DMS53 treated with DMSO at 0.1 percent for 48 hours (cell line): ENCODE measurements at regions not wholly inside any gene's neighbourhood (a gene's known extent, or its start where the extent isn't known, plus 50 kb on each side); places are given as distances from the start of the nearest gene placed in this dataset.

Experiments used
- DNase-seq: peaks from one replicate; lab custom pipeline; 2025; ENCODE audit not compliant: unreplicated experiment; lab: John Stamatoyannopoulos, UW

DNA sequence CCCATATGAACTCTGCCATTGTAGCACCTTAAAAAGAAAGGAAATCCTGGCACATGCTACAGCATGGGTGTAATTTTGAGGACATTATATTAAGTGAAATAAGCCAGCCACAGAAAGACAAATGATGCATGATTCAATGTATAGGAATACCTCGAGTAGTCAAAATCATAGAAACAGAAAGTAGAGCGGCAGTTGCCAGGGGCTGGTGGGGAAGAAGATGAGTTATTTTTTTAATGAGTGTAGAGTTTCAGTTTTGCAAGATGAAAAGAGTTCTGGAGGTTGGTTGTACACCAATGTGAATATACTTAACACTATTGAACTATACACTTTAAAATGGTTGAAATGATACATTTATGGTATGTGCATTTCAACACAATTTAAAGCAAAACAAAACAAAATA, 133.0 kb downstream of the ZDHHC21 start:
- no peak for DNase-seq

DNA sequence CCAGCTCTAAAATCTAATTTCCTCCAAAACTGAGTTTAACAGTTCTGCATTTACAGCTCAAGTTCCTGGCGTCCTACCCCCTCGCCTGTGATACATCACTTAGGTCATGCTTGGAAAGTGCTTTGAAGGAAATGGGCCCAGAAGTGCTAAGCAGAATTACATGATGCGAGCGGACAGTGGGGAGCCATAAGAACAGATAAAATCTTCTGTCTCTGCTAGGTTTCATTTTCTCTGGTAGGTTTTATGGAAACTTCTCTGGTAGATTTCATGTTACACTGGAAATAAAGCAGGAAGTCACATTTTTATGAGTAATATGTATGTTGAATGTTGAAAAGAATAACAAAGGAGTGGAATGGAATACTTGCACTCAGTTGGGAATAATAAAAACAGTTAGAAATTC, 138.3 kb downstream of the ZDHHC21 start:
- DNase-seq, result no peak

DNA sequence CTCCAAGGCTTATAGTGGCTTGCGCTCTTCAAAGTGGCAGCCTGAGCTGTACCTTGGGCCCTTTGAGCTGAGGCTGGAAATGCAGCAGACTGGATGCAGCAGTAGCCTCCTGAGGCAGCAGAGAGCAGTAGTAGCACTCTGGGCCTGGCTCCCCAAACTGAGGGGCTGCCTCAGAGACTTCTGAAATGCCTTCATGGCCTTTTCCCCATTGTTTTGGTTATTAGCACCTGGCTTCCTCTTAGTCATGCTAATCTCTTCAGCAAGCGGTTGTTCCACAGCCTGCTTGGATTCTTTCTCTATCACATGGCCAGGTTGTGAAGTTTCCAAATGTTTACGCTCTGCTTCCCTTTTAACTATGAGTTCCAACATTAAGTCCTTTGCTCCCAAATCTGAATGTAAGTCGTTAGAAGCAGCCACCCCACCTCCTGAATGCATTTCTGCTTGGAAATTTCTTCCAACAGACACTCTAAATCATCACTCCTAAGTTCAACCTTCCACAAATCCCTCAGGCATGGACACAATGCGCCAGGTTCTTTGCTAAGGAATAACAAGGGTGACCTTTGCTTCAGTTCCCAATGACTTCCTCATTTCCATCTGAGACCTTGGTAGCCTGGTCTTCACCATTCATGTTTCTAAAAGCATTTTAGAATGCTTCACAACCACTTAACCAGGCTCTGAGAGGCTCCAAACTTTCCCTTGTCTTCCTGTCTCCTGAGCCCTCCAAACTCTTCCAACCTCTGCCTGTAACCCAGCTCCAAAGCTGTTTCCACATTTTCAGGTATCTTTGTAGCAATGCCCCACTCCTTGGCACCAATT, 145.8 kb downstream of the ZDHHC21 start:
- no peak for DNase-seq

DNA sequence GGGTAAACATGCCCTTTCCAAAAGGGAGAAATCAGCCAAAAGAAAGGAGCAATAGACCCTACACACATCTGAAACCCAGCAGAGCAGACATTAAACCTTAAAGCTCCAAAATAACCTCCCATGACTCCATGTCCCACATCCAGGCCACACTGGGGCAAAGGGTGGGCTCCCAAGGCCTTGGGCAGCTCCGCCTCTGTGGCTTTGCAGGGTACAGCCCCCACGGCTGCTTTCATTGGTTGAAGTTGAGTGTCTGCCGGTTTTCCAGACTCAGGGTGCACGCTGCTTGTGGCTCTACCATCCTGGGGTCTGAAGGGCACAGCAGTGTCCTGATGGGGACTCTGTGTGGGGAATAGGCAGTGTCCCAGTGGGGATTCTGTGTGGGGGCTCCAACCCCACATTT, 146.5 kb downstream of the ZDHHC21 start:
- no peak for DNase-seq

DNA sequence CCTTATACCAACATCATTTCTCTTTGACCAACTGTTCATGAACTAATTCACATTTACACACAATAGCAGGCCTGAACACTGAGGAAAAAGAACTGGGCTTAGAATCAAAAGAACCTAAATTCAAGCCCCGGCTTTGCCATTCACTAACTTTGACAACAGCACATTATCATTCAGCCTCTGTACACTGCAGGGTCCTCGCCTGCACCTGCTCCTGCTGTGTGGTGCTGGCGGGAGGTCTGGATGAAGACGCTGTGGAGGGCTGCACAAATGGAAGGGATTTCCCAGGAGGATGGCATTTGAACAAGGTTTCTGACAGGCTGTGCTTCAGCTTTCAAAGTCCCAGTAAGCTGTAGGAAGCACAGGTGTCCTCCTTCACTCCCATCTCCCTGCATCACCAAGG, 151.2 kb downstream of the ZDHHC21 start:
- DNase-seq, result no peak

DNA sequence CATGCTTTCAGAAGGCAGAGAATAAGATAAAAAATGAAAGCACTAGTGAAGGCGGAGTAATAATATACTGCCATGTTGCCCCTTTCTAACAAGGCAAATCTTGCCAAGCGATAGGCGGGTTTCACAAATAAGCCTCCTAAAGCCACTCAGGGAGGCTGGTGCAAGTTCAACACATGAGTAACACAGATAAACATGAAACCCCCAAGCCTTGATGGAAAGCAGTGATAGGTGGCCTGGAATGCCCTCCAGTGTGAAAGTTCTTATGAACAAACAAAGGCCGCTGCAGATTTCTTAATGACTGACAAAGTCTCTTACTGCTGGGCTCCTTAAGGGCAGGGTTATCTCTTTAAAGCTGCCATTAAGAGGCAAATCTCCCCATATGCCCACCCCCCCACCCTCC, 154.7 kb downstream of the ZDHHC21 start:
- DNase-seq, result no peak

DNA sequence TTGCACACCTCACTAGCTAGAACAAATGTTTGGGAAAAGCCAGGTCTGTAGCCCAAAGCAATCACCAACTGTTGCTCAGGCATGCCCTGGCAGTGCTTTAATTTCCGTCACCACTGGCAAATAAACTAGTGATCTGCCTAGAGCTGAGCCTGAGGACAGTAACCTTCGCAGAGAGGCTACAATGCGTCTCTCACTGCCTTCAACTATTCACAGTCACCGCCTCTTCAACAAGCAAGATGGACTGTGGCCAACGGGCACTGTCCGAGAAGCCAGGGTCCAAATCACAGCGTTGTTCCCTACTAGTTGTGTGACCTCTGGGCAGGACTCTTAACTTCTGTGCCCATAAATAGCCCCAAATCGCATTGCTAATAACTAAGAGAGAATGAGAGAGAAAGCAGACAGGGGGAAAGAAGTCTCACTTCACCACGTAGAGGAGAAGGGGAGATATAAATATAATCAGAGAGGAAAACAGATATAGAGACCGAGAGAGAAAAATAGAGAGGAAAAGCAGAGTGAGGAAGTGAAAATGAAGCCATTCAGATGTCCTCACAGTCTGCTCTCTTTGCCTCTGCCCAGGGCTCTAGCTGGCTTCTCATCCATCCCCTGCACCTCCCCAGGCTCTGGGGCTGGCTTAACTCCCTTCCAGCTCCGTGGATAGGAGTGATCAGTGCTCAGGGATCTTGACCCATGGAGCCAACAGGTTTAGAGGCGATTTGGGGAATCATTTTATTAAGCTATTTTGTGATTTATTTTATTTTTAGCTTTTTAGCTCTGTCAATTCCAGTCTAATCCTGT, 157.9 kb downstream of the ZDHHC21 start:
- DNase-seq, result no peak

DNA sequence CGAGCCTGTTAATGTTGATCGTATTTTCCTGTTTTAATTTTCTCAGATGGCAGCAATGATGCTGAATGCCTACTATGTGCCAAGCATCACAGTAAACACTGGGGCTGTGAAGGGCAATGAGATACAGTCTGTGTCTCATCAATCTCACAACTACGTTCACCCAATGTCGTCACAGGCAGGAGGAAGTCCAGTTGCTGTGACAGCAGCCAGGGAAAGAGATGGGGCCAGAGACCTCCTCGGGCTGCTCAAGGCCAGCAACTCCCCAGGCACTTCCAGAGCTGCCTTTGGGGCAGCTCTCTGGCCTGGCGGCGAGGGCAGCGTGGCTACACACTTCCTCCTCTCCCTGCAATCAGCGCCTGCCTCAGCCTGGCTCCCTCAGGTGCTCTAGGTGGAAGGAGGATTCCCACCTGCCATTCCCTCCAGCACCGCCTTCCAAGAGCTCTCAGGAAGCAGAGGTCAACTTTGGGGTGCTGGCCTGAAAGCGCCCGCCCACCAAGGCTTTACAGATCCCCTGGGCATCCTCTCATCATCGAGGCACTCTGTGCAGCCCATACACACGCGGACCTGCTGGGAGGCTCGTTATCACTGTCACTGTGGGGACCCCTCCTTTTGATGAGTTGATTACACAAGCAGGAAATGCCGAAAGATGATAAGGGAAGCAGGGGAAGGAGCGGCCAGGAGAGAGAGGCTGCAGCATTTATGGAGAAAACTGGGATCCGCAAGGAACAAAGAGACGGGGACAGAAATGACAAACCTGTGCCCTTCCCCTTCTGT, 159.2 kb downstream of the ZDHHC21 start:
- DNase-seq, result no peak

DNA sequence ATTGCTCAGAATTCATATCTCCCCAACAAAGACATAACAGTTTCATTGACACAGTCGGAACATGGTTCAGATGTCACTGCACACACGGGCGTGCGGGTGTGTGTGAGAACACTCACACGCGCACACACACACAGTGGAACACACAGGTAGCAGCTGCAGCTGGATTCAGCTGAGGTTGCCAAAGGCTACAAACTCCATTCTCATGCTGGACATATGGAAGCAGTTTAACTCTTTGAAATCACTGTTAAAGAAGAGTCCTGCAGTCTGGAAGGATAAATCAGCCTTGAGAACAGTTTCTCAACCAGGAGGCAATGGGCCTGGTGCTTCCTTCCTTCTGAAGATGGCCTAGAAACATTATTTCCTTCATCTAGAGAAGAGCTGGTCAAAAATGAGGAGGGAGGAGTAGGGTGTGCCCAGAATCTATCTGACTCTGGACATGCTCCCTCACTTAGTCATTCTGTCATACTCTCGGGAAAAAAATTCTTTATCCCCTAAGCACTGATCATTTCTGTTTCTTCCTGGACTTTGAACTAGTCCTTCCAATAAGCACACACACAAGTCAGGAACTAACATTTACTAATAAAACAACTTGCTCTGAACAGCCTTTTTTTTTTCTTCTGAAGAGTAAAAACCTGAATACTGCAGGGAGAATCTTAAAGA, 160.6 kb downstream of the ZDHHC21 start:
- DNase-seq, result no peak

DNA sequence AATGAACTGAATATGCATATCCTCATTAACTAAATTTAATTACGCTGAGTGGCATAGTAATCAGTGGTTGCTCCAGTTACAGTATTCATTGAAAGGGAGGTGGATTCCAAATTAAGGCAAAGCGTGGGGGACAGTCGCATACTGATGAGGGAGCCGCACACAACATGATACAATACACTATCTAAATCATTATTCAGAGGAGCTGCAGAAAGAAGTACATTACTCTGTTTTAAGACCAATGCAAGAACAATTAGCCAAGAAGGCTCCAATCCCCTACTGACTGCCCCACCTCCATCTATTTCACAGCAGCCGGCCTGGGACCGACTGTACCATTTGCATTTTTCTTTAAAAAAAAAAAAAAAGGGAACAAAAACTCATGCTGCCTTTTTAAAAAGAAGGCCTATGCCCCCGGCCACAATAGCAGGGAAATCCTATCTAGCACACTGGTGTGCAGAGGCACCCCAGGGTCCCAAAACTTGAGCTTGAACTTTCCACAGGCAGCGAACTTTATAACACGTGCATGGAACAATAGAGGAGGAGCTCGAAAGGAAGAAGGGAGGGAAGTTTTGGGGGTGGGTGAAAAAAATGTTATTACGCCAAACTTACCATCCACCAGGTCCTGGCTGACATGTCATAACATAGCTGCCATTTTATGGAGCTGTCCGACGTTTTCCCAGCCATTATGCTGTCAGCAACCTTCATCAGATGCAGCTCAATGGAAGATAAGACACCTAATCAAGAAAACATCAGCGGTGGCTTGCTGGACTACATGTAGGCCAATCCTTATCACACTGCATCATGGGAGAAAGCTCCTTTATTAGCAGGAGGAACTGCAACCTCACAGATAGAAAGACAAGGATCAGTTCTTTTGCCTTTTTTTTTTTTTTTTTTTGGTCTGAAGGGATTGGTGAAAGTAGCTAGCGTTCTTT, 161.6 kb downstream of the ZDHHC21 start:
- DNase-seq, result no peak

DNA sequence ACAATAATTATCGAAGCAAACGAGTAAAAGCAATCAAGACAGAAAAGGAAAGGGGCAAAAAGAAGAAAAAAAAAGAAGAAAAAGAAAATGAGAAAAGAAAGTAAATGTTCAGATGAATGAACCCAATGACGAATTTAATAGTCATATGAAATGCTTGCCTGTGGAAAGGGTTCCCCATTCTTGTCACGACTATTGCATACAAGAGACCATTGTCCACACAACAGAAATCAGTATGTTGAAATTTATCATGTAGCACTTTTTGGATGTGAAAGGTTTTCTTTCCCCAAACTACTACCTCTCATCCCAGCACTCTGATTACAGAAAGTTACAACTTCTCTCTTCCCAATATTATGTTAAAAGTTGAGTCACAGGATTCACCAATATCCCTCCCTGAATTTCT, 162.4 kb downstream of the ZDHHC21 start:
- no peak for DNase-seq

DNA sequence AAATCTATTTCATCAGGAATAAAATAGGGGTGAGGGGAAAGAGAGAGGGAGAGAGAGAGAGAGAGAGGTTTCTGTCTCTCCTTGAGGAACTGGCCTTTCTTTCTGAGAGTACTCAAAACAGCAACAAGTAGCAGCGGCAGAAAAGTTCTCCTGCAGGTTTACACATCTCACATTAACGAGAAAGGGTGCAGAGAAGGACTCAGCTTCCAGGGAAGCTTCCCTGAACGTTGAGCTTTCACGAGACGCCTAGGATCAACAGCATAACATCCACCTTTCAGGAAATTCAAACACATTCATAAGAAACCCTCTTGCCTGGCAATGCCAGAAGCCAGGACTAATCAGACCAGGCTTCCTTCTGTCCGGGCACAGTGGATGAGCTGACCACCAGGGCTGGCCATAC, 162.9 kb downstream of the ZDHHC21 start:
- DNase-seq, result no peak

DNA sequence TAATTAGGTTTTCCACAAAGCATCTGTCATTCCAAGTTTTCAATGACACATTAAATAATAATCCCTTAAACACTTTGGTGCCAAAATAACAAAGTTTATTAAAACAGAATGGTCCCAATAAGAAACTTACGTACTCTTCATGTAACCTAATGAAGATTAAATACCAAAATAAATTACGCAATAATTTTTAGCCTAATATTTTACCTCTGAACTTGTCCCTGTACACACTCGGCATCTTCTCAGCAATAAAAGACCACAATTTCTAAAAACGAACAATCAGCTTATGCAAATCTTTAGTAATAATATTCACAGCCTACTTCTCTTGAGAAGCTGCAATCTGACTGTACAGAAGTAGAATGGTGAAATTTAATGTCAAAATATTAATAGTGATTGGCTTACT, 163.6 kb downstream of the ZDHHC21 start:
- DNase-seq, result no peak

DNA sequence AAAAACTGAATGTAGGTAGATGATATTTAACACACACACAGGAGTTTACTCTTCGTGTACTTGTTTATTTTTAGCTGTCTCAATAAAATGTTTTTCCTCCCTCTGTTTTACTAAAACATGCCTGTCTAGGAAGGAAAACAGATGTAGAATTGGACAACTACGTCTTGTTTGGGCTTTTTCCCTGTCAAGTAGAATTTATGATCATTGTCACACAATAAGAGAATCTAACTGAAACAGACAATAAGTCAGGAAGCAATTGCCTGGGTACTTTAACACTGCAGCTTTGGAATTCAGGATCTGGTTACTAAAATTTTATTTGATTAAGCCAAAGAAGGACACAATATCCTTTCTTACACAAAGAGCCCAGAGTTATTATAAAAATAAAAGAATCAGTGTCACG, 164.2 kb downstream of the ZDHHC21 start:
- DNase-seq, result no peak

DNA sequence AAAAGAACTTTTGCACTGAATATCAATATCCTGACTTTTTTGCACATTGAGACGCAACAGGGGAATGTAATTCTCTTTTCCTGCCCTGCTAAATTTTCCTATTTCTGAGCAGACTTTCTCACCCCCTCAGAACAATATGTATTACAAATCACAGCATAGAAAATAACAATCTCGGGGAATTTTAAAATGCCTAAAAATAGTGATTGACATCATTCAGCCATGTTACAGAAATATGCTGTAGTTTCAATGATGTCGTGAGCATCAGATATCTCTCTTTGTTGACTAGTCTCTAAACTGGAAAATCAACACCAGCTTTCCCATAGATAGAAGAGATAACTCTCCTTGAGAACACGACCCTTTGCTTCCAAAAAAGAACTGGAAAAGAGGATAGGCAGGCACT, 166.7 kb downstream of the ZDHHC21 start:
- no peak for DNase-seq

DNA sequence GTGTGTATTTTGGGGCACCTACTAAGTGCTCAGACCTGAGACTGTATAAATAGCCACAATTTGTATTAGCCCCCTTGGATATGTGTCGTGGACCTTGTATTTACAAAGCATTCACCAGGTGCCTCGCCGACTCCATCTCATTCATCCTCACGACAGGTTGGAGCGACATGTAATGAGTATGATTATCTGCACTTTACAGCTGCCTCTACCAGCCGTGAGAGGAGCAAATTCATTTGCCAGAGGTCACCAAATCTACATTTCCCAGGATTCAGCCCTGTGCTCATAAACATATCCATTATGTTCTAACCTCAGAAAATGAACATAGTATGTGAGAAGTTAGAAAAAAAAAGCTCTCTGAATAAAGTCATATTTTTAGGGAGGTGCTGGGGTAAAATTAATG, 167.4 kb downstream of the ZDHHC21 start:
- DNase-seq, result no peak

DNA sequence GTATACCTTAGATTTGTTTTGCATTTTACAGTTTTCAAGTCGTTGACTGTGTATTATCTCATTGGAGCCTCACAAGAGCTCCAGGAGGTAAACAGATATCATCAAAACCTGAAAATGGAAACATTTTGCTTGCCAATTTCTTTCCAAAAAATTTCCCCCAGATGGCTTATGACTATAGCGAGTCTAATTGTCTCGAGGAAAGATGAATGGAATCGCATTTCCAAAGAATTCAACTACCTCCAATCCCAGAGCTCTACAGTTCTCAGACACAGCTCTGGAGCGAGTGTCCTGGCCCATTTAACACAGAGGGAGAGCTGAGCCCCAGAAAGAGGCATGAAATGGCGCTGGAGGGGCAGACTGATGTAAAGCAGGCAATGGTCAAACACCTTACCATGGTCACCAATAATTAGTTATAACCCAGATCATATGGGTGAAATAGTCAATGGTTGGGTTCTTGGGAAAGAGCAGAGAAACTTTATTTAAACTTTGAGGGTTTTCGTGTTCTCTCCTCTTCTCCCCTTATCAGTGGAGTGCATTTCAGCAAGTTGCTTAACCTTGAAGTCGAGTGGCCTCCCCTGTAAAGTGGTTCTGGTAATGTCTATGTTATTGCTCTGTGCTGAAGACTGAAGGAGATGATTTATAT, 168.2 kb downstream of the ZDHHC21 start:
- no peak for DNase-seq

DNA sequence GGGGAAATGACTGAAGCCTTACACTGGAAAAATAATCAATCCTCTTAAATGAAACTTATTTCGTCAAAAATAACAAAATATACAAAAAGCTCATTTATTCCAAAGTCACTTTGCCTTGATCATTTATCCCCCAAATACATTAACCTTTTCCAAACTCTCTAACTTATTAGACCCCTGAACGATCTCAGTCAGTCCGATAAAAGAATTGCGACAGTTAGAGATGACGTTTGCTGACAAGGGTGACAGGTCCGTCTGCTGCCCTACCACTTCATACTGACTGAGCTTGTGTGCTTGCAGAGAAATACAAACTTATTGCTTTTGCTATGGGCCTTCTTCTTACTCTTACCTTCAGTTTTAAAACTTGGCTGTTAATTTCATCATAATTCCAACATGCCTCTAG, 169.7 kb downstream of the ZDHHC21 start:
- DNase-seq, result no peak

DNA sequence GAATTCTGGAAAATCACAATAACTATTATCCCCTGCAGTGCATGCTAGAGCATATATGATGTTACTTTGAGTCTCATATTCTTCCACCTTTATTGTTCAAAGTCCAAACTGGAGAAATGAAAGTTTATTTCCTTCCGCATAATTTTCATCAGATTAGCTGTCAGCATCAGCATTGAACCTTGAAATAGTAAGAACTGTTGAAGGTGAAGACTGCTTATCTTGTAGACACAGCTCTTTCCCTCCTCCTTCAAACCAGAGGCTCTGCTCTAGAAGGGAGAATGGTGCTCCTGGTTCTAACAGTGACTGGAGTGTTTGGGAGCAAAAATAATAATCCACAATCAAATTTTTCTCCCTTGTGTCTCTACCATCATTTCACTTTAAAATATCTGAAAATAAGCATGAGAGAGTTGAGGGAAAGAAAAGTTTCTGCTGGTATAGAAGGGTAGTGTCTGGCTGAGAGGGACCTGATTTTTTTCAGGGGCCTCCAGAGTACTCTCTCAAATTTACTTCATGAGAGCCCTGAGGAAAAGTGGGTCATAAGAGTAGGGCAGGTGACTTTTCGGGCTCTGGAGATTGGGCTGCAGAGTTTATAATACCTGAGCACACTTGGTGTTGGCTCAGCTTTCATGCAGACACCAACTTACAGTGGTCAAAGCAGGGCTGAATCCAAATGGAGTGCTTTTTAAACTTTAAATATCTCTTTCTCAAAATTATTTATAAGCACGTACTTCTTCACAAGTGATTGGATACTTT, 170.4 kb downstream of the ZDHHC21 start:
- DNase-seq, result no peak
